ENCODE measurements at regions not wholly inside any gene's neighbourhood (a gene's known extent, or its start where the extent isn't known, plus 50 kb on each side); places are given as distances from the start of the nearest gene placed in this dataset.
A peak's percentile ranks its signal among the peaks of the same experiment; 100 is the strongest.

DNA sequence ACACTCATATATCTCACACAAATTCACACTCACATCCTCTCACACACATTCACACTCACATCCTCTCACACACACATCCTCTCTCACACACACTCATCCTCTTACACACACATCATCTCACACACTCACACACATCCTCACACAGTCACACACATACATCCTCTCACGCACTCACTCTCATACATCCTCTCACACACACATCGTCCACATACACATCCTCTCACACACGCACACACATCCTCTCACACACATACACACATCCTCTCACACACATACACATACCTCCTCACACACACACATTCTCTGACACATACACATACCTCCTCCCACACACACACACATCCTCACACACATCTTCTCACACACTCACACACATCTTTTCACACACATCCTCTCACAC, 129.1 kb upstream of the SLC30A5 start:
- no peak for TF ChIP-seq SP1 (CRISPR knock-in tag; IDR thresholded peaks at IDR 0.05)
- TF ChIP-seq, protein P1, sequence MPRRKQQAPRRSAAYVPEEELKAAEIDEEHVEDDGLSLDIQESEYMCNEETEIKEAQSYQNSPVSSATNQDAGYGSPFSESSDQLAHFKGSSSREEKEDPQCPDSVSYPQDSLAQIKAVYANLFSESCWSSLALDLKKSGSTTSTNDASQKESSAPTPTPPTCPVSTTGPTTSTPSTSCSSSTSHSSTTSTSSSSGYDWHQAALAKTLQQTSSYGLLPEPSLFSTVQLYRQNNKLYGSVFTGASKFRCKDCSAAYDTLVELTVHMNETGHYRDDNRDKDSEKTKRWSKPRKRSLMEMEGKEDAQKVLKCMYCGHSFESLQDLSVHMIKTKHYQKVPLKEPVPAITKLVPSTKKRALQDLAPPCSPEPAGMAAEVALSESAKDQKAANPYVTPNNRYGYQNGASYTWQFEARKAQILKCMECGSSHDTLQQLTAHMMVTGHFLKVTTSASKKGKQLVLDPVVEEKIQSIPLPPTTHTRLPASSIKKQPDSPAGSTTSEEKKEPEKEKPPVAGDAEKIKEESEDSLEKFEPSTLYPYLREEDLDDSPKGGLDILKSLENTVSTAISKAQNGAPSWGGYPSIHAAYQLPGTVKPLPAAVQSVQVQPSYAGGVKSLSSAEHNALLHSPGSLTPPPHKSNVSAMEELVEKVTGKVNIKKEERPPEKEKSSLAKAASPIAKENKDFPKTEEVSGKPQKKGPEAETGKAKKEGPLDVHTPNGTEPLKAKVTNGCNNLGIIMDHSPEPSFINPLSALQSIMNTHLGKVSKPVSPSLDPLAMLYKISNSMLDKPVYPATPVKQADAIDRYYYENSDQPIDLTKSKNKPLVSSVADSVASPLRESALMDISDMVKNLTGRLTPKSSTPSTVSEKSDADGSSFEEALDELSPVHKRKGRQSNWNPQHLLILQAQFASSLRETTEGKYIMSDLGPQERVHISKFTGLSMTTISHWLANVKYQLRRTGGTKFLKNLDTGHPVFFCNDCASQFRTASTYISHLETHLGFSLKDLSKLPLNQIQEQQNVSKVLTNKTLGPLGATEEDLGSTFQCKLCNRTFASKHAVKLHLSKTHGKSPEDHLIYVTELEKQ (CRISPR knock-in tag; IDR thresholded peaks at IDR 0.05) = no peak
- TF ChIP-seq FIP1L1 (IDR thresholded peaks at IDR 0.05; ENCODE audit: low read depth, low read length, poor library complexity, severe bottlenecking) = no peak
- TF ChIP-seq SETDB1 (IDR thresholded peaks at IDR 0.05; ENCODE audit: low read length) = no peak
- 0 out of 2 replicates have a peak, but pooled peaks have one; percentile 6 for TF ChIP-seq TSC22D4 (tag; IDR thresholded peaks at IDR 0.05)
- TF ChIP-seq, protein P2, sequence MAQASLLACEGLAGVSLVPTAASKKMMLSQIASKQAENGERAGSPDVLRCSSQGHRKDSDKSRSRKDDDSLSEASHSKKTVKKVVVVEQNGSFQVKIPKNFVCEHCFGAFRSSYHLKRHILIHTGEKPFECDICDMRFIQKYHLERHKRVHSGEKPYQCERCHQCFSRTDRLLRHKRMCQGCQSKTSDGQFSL (CRISPR knock-in tag; IDR thresholded peaks at IDR 0.05) = no peak
- TF ChIP-seq, protein P2 (tag; IDR thresholded peaks at IDR 0.05) = no peak
- TF ChIP-seq ERF (CRISPR knock-in tag; IDR thresholded peaks at IDR 0.05) = no peak
- TF ChIP-seq HDAC1 (IDR thresholded peaks at IDR 0.05) = no peak

More for the DNA sequence above, 129.1 kb upstream of the SLC30A5 start:
- Histone ChIP-seq H4K20me1 (replicated peaks; ENCODE audit: control insufficient read depth, insufficient read depth, low read length) (no peaks in the 10 kb centered on the region), H3K9me3 (replicated peaks; ENCODE audit: control insufficient read depth, insufficient read depth, low read depth, low read length) (no peaks in the 10 kb centered on the region), H2AFZ (ENCODE audit: low read depth, low read length) (no peak overlapping the region), H3K9ac (ENCODE audit: insufficient read depth in 1 of 2, low read depth in 2 of 2, low read length in 2 of 2) (no peak overlapping the region), H3K4me1 (replicated peaks in 1 of 2; ENCODE audit: control insufficient read depth in 2 of 2, insufficient read depth in 2 of 2, low read length in 2 of 2) (no peaks in the 10 kb centered on the region), H3K27ac (ENCODE audit: extremely low read depth, low read depth, low read length) (no peak overlapping the region), H3K79me2 (ENCODE audit: control insufficient read depth, insufficient read depth, low read length) (no peaks in the 10 kb centered on the region), H3K27me3 (ENCODE audit: control insufficient read depth in 2 of 2, insufficient read depth in 2 of 2, low read length in 2 of 2) (peaks cover 5 to 14% of the 10 kb centered on the region in 2 experiments; a peak in 4 of 5 replicates), H3K9me1 (ENCODE audit: control insufficient read depth, insufficient read depth, low read length) (no peaks in the 10 kb centered on the region), H3K36me3 (ENCODE audit: control insufficient read depth, insufficient read depth, low read length) (no peaks in the 10 kb centered on the region), H3K4me3 (no peak overlapping the region), H3K4me2 (ENCODE audit: insufficient read depth, low read length) (no peak overlapping the region)
- 7% methylated on average over 3 of the region's 3 CpGs for WGBS (ENCODE audit: insufficient coverage, low coverage, missing lambda C conversion rate)
- DNase-seq (ENCODE audit: extremely low read depth in 1 of 4, low spot score in 3 of 4) (no peak), ATAC-seq (no peak), FAIRE-seq (no peak)
- ChIA-PET POLR2A (no interaction called here), CTCF (ENCODE audit: low intra/inter-chr PET ratio) (no interaction called here)
- intact Hi-C loops (cut with micrococcal nuclease) = no loop called here
- BruUV-seq (replicated peaks) = no TSS peak
- in situ Hi-C loops (cut with MboI) = loop anchor here (25.0 kb wide), 1 partner anchor 677 kb away; no protein-coding TSS in a partner anchor

All from K562 (cell line).